HG02943 (cell line): ENCODE measurements at regions not wholly inside any gene's neighbourhood (a gene's known extent, or its start where the extent isn't known, plus 50 kb on each side); places are given as distances from the start of the nearest gene placed in this dataset.

Experiments used
- ATAC-seq: cut with Tn5 transposase; IDR thresholded peaks from one replicate; pipeline ENCODE4 v1.9.1; 2021; ENCODE audit warnings: mild to moderate bottlenecking, low read depth, moderate library complexity; ENCODE audit not compliant: unreplicated experiment

- ATAC-seq: no peak
Measured at GRCh38 chr13:82749551-82749950, 1132.7 kb downstream of the SLITRK1 start.

- ATAC-seq: no peak
Measured at GRCh38 chr13:82747958-82748357, 1134.3 kb downstream of the SLITRK1 start.

- no peak for ATAC-seq
Measured at GRCh38 chr13:82747291-82747690, 1135.0 kb downstream of the SLITRK1 start.

- ATAC-seq: no peak
Measured at GRCh38 chr13:82740442-82740841, 1141.8 kb downstream of the SLITRK1 start.

GRCh38 chr13:82739881-82740280 is 1142.4 kb downstream of the SLITRK1 start:
- no peak for ATAC-seq

- no peak for ATAC-seq
Measured at GRCh38 chr13:82729401-82729800, 1152.9 kb downstream of the SLITRK1 start.

GRCh38 chr13:82720986-82721385 is 1161.3 kb downstream of the SLITRK1 start:
- no peak for ATAC-seq

- no peak for ATAC-seq
Measured at GRCh38 chr13:82719987-82720386, 1162.3 kb downstream of the SLITRK1 start.

- no peak for ATAC-seq
Measured at GRCh38 chr13:82717249-82717648, 1165.0 kb downstream of the SLITRK1 start.

GRCh38 chr13:82713687-82714405 is 1168.4 kb downstream of the SLITRK1 start:
- no peak for ATAC-seq

- ATAC-seq: no peak
Measured at GRCh38 chr13:82702513-82702912, 1179.8 kb downstream of the SLITRK1 start.

- ATAC-seq: no peak
Measured at GRCh38 chr13:82701020-82701419, 1181.3 kb downstream of the SLITRK1 start.

- no peak for ATAC-seq
Measured at GRCh38 chr13:82698941-82699340, 1183.3 kb downstream of the SLITRK1 start.

- ATAC-seq: no peak
Measured at GRCh38 chr13:82698383-82698782, 1183.9 kb downstream of the SLITRK1 start.

- no peak for ATAC-seq
Measured at GRCh38 chr13:82693607-82694006, 1188.7 kb downstream of the SLITRK1 start.

- ATAC-seq: peak; percentile 73
Measured at GRCh38 chr13:82688400-82688994, 1193.8 kb downstream of the SLITRK1 start.

GRCh38 chr13:82687884-82688283 is 1194.4 kb downstream of the SLITRK1 start:
- no peak for ATAC-seq

GRCh38 chr13:82681535-82681934 is 1200.7 kb downstream of the SLITRK1 start:
- ATAC-seq: no peak

- ATAC-seq: no peak
Measured at GRCh38 chr13:82678052-82678451, 1204.2 kb downstream of the SLITRK1 start.

- ATAC-seq: no peak
Measured at GRCh38 chr13:82675024-82675423, 1207.2 kb downstream of the SLITRK1 start.

GRCh38 chr13:82674546-82674945 is 1207.7 kb downstream of the SLITRK1 start:
- no peak for ATAC-seq

GRCh38 chr13:82672248-82672647 is 1210.0 kb downstream of the SLITRK1 start:
- ATAC-seq: no peak
